HG03558 (cell line): ENCODE measurements at regions not wholly inside any gene's neighbourhood (a gene's known extent, or its start where the extent isn't known, plus 50 kb on each side); places are given as distances from the start of the nearest gene placed in this dataset.
"Not testable (repeated sequence)": the region's sequence is repeated elsewhere in the genome, so short reads cannot be mapped to it uniquely, and the experiment has no call there.

Source experiments
- ATAC-seq: cut with Tn5 transposase; IDR thresholded peaks from one replicate; pipeline ENCODE4 v1.9.1; 2021; ENCODE audit warnings: moderate number of reproducible peaks; ENCODE audit not compliant: unreplicated experiment; ENCODE audit errors: extremely low read depth

DNA sequence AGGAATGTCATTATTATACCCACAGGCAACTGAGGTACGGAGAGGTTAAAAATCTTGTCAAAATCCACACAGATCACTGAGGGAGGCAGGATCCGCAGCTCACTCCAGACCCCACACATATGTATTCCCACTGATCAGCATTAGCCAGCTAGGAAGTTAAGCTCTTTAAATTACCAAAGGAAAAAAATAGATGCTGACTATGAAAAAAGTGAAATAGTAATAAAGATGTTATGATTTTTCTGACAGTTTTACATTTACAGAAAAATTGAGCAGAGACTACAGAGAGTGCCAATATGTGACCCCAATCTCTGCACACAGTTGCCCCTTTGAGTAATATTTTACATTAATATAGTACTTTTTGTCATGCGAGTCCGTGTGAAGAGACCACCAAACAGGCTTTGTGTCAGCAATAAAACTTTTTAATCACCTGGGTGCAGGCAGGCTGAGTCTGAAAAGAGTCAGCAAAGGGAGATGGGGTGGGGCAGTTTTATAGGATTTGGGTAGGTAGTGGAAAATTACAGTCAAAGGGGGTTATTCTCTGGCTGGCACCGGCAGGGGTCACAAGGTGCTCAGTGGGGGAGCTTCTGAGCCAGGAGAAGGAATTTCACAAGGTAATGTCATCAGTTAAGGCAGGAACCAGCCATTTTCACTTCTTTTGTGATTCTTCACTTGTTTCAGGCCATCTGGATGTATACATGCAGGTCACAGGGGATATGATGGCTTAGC is 61.9 kb upstream of the NAA35 start:
- ATAC-seq: not testable (repeated sequence)

DNA sequence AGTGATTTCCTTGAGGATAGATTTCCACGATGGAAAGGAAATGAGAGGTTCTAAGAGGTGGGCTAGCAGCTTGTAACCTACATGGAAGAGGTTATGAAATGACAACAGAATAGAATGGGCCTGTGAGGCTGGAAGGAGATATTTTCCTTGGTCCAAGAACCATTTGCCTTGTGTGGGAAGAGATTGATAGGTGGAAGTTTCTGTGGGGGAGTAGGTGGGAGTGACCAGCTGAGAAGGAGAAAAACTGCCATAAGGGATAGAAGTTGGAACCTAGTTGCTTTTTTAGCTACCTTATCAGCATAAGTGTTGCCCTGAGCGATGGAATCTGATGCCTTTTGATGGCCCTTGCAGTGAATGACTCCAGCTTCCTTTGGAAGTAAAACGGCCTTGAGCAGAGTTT is 60.4 kb upstream of the NAA35 start:
- ATAC-seq: not testable (repeated sequence)

DNA sequence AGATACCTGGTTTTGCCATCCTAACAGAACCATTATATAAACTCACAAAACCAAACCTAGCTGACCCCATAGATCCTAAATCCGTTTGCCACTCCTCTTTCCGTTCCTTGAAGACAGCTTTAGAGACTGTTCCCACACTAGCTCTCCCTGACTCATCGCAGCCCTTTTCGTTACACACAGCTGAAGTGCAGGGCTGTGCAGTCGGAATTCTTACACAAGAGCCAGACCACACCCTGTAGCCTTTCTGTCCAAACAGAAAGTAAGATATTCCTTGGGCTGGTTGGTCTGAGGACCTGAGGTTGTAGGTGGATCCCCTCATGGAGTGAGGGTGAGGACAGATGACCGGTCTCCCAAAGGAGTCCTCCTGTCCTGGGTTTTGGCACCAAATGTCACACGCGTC is 56.7 kb upstream of the NAA35 start:
- no peak for ATAC-seq

- no peak for ATAC-seq
Measured at GRCh38 chr9:85890962-85891361, 50.0 kb upstream of the NAA35 start.
